ENCODE measurements at regions not wholly inside any gene's neighbourhood (a gene's known extent, or its start where the extent isn't known, plus 50 kb on each side); places are given as distances from the start of the nearest gene placed in this dataset.
"Not testable (repeated sequence)": the region's sequence is repeated elsewhere in the genome, so short reads cannot be mapped to it uniquely, and the experiment has no call there.

- FAIRE-seq, result not testable (repeated sequence)
These were observed 277.8 kb upstream of the ARHGAP42 start for GRCh38 chr11:100409267-100409666.

DNA sequence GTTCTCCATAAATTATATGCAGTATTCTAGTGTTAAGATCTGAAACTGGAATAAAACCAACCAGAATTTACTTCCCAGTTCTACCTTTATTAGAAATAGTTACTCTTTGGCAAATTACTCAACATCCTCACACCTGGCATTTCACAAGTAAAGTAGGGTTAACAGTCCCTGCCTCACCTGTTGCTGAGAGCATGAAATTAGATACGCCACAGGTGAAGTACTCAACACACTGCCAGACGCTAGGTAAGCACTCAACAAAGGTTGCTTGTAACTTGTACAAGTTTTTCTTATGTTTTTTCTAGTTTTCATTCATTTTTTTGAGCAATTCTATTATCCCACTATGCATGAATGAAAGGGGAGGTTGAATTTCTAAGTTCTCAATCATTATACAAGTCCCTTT lies 267.6 kb upstream of the ARHGAP42 start:
- FAIRE-seq, result no peak

DNA sequence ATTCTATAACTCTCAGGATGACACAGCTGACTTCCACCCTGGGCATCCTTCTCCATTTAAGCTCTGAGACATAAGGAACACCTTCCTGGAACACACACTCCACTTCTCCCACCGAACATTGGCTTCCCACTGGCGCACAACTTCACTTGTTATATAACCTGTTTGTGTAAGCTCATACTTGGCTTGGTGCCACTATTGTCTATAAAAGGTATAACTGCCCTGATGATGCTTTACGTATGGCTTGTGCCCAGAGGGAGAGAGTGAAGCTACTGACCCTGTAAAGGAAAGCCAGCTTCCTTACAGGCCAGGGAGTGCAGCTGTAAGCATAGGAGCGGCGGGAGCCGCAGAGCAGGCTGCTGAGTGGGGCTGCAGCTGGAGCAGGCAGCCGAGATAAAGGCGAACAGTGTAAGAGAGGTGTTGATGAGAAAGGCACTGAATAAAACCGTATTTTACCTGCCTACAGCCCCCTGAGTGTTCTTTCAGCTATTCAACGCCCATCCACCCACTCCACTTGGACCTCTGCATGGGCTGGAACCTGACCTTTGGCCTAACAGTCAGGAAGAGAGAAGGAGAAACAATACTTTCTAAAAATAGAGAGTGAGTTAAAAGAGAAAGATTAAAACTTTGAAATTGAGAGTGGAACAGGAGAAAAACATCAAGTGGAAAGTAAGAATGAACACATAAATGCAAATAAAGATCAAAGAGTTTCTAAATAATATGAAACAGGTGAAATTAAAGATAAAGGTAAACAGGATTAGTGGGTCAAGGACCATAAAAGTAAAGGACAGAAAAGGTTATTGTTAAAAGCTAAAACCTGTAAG lies 252.1 kb upstream of the ARHGAP42 start:
- no peak for FAIRE-seq

DNA sequence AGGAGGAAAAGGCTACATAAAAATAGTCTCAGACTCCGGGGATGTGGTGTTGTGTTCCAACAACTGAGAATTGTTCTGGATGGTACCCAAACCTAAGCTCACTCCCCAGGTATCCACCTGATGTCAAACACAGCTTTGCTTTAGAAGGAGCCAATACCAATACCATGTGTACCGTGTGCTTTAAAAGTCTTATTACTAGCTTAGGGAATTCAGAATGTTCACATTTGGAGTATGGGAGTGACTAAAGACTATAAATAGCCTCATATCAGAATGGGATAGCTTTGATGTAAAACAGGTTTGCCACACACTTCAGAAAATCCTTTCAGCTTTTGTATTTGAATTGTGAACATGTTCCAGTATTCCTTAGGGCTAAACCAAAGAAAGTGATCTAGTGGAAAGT lies 248.7 kb upstream of the ARHGAP42 start:
- FAIRE-seq, result no peak

DNA sequence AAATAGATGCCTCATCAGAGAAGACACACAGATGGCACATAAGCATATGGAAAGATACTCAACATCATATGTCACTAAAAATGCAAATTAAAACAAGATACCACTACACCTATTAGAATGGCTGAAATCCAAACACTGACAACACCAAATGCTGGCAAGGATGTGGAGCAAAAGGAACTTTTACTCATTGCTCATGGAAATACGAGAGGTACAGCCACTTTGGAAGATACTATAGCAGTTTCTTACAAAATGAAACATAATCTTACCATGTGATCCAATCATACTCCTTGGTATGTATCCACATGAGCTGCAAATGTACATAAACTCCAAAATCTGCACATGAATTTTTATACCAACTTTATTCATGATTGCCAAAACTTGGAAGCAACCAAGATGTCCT lies 246.0 kb upstream of the ARHGAP42 start:
- FAIRE-seq, result no peak

GRCh38 chr11:100442017-100442416 lies 245.1 kb upstream of the ARHGAP42 start:
- no peak for FAIRE-seq

DNA sequence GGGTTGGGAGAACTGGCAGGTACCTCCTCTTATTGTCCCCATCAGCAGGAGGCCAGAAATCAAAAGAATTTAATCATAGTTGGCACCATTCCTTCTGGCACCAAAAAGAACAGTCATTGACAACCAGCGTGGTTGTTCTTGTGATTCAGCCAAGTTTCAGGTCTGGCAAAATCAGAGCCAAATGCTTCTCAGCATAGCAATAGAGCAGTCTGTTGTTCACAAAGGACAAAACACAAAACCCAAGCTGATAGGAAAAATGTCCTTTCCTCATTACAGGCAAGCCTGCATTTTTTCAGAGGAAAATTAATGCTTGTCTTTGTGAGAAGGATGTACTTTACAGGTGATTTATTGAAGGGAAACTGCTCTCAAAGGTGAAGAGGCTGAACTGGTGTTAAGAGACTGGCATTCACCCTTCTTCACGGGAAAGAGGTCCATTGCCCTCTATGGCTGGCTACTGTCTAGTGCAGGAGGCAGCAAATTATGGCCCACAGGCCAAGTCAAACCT lies 241.8 kb upstream of the ARHGAP42 start:
- FAIRE-seq, result no peak

DNA sequence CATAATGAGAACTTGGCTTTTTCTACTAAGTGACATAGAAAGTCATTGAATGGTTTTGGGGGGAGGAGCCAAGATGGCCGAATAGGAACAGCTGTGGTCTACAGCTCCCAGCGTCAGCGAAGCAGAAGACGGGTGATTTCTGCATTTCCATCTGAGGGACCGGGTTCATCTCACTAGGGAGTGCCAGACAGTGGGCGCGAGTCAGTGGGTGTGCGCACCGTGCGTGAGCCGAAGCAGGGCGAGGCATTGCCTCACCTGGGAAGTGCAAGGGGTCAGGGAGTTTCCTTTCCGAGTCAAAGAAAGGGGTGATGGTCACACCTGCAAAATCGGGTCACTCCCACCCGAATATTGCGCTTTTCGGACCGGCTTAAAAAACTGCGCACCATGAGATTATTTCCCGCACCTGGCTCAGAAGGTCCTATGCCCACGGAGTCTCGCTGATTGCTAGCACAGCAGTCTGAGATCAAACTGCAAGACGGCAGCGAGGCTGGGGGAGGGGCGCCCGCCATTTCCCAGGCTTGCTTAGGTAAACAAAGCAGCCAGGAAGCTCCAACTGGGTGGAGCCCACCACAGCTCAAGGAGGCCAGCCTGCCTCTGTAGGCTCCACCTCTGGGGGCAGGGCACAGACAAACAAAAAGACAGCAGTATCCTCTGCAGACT lies 235.2 kb upstream of the ARHGAP42 start:
- not testable (repeated sequence) for FAIRE-seq

GRCh38 chr11:100459811-100460210 lies 227.3 kb upstream of the ARHGAP42 start:
- no peak for FAIRE-seq

DNA sequence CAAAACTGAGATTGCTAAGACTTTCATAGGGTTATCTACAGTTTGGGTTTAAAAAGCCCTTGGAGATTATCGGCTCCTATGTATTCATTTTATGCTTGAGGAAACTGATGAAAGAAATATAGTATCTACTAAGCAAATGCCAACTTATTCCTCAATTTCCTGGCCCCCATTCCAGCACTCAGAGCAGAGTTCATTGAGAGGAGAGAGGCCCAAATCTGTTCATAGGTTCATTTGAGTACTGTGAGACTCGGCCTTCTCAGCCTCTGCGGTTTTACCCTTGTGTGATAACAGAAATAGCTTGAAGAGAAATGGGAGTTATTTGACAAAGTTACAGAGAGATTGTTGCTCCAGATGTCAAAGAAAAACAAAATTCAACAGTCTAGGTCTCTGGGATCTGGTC lies 226.7 kb upstream of the ARHGAP42 start:
- no peak for FAIRE-seq

- no peak for FAIRE-seq
These were observed 219.1 kb upstream of the ARHGAP42 start for GRCh38 chr11:100467821-100468508.

DNA sequence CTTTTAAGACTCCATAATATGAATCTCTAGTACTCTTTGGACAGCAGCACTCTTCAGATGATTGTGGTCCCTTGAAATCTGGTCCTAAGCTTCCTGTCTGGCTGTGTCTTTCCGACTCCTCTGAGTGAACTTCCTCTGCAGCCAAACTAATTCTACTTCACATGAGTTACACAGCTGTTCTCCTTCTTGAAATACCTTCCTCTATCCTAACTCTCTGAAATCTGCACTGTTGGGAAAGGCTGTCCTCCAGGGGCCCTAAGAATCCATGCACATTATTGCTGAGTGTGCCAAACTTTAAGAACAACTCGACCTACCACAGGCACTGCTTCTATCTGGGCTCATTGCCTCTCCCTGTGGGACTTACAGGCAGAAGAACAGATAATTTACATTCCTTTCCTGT lies 217.3 kb upstream of the ARHGAP42 start:
- no peak for FAIRE-seq

DNA sequence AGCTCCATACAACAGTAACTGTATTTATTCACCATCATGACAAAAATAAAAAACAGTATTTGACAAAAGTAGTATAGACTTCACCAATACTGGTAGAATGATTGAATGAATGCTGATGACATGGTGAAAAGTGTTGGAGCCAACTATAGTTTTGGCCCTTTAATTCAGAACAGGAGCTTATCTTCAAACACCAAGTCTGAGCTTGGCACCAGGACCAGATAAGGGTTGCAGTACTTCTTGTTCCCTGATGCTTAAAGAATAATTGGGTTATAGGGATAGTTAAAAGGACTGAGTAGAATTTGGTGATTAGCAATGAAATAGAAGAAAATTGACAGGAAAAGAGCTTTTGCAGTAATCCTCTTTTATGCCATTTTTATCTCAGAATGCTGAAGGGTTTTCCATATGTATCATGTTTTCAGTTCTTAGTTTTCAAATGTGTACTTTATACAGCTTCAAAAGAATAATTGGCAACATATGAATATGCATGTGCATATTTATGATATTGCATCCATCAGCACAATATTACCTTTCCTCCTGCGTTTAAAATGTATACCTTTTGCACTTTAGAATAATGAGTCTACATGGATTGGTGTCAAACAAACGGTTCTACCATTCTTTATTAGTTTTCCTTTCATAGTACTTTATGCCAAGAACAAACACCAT lies 214.2 kb upstream of the ARHGAP42 start:
- no peak for FAIRE-seq

DNA sequence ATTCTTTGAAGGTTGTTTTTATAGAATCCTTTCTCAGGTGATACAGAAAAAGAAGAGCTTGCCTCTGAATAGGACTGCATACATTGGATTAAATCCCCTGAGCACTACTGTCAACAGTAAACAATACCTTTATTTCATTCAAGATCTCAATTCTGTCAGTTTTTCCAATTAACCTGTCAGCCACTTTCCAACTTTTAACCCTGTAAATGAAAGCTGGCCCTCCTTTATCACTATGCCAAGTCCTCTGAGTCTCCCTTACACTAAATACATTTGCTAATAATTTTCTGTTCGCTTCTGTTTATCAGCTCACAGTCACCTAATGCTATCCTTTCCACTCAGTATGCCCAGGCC lies 213.7 kb upstream of the ARHGAP42 start:
- no peak for FAIRE-seq

- FAIRE-seq, result no peak
These were observed 202.1 kb upstream of the ARHGAP42 start for GRCh38 chr11:100484948-100485347.

- no peak for FAIRE-seq
These were observed 188.3 kb upstream of the ARHGAP42 start for GRCh38 chr11:100498780-100499179.

DNA sequence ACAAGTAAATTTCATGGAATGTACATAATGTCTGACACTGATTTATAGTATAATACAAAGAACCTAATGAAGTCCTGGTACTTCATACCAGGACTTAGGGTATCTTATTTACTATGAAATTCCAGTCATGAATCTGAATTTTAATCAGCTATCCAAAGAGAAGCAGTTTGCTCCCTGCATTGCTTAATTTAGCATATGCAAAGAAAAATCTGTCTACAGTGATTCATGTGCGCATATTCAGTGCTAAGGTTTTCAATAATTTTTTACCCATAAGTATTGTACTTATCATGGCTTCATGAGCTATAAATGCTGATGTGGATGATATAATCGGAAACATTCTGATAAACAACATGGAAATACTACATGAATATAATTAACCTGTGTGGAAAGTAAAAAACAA lies 185.6 kb upstream of the ARHGAP42 start:
- FAIRE-seq, result no peak

DNA sequence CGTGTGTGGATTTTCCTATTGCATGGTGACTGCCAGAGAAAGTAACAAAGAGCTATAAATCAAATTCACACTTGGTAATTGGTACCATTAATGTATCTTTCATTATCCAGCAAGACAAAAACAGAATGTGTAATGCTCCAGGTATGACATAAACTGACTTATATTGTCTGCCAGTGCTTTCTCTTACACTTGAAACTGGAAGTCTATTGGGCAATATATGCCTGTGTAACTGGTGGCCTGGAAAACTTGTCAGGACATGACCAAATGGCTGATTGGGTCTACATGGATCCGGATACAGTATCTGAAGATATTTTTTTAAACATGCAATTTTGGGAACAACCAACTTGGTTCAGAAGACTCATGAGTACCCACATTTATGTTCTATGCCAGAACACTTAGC lies 174.6 kb upstream of the ARHGAP42 start:
- no peak for FAIRE-seq

- no peak for FAIRE-seq
These were observed 172.0 kb upstream of the ARHGAP42 start for GRCh38 chr11:100515087-100515486.

GRCh38 chr11:100525197-100525596 lies 161.9 kb upstream of the ARHGAP42 start:
- no peak for FAIRE-seq

- no peak for FAIRE-seq
These were observed 161.5 kb upstream of the ARHGAP42 start for GRCh38 chr11:100525635-100526034.

DNA sequence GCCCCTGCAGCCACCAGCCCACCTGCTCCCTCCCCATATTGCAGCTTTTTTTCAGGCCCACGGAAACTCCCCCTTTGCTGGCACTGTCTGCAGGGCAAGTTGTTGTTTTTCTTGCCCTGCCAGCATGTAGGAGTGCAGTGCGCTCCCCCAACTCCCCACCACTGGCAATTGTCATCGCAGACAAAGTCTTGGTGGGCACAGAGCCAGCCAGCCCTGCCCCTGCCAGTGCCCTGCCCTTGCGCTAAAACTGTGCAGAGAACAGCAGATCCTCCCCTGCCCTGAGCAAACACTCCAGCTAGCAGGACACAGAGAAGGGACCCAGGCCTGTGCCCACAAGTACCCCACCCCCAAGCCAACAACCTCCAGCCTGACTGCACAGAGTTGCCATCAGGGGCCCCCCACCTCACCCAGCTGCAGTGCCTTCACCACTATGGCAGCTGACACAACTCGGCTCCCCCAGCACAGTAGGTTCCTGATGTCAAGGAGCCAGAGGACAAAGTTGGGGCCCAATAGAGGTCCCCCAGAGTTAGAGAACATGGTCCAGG lies 158.1 kb upstream of the ARHGAP42 start:
- FAIRE-seq, result no peak

DNA sequence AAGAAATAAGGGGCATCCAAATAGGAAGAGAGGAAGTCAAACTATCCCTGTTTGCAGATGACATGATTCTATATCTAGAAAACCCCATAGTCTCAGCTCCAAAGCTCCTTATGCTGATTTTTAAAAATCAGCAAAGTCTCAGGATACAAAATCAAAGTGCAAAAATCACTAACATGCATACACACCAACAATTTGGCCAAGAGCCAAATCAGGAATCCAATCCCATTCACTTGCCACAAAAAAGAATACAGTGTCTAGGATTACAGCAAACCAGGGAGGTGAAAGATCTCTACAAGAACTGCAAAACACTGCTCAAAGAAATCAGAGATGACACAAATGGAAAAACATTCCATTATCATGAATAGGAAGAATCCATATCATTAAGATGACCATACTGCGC lies 155.8 kb upstream of the ARHGAP42 start:
- FAIRE-seq, result not testable (repeated sequence)
